GM12872 (cell line): ENCODE measurements at regions not wholly inside any gene's neighbourhood (a gene's known extent, or its start where the extent isn't known, plus 50 kb on each side); places are given as distances from the start of the nearest gene placed in this dataset.

Experiments used
- TF ChIP-seq, protein P1 (sequence below): IDR thresholded peaks from 3 replicates; pipeline ENCODE4 v1.5.1; 2011; ENCODE audit warnings: low read depth, mild to moderate bottlenecking, low read length, moderate library complexity; ENCODE audit not compliant: insufficient read depth

DNA sequence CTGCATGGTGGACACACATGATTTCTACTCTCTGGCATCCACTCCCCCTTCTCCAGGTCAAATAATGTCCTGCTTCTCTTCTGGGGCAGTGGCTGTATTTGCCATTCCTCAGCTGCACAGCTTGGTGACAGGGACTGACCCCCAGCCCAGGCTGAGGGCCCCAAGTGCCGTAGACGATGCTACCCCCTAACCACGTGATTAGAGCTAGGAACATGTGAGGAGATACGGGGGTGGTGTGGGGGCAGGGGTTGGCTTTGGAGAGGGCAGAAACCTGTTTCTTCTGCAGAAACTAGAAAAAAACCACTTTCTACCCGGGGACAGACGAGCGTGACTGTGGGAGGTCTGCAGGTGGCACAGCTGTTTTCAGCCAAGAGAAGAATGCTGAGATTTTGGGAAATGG is 192.4 kb downstream of the SIPA1L2 start:
- TF ChIP-seq, protein P1, sequence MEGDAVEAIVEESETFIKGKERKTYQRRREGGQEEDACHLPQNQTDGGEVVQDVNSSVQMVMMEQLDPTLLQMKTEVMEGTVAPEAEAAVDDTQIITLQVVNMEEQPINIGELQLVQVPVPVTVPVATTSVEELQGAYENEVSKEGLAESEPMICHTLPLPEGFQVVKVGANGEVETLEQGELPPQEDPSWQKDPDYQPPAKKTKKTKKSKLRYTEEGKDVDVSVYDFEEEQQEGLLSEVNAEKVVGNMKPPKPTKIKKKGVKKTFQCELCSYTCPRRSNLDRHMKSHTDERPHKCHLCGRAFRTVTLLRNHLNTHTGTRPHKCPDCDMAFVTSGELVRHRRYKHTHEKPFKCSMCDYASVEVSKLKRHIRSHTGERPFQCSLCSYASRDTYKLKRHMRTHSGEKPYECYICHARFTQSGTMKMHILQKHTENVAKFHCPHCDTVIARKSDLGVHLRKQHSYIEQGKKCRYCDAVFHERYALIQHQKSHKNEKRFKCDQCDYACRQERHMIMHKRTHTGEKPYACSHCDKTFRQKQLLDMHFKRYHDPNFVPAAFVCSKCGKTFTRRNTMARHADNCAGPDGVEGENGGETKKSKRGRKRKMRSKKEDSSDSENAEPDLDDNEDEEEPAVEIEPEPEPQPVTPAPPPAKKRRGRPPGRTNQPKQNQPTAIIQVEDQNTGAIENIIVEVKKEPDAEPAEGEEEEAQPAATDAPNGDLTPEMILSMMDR: no peak

DNA sequence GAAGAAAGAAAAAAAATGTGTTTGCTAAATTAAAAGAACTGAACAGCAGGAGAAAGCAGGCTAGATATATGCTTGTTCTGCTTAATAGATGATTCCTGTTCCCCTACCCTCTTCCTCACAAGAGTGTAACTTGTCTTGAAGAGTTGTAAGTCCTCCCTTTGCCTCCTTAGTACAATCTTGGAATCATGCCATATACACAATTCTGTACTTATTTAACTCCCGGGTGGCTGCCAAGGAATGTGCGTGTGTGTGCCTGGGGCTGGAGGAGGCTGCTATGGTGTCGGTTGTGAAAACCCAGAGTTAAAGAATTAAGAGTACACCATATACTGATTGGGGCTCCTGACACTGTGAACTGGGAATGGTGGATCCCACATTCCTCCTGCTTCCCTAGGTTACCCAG is 194.2 kb downstream of the SIPA1L2 start:
- TF ChIP-seq, protein P1: no peak

DNA sequence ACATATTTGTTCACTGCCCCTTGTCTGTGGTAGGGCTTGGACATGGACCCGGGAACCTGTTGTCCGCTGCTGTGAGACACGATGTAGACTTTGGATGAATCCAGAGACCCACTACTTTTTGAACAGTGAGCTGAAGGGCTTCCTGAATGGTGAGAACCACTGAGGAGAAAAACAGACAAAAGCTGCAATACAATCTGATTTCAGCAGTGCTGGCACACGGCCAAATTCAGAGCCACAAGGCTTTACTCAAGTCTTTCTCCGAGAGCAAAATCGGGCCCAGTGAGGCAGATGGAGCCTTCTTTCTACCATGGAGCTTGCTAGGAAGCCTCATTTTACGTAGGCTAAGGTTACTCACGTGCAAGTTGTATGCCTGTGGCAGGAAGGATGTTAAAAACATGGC is 197.6 kb downstream of the SIPA1L2 start:
- TF ChIP-seq, protein P1: no peak

DNA sequence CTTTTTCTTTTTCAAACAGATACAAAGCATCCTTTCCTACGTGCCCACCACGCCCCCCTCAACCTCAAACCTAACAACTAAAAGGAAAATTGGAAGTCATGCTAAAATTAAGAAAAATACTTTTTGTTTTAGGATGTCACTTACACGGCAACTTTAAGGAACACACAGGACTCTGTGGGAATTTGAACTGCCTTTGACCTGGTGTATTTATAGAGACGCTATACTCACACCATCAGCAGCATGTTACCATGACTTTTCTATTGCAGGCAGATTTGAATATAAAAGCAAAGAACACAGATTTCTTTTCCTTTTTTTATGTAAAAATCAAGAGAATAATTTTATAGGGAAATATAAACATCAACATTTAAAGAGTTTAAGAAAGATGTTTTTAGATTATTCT is 198.2 kb downstream of the SIPA1L2 start:
- TF ChIP-seq, protein P1: no peak

DNA sequence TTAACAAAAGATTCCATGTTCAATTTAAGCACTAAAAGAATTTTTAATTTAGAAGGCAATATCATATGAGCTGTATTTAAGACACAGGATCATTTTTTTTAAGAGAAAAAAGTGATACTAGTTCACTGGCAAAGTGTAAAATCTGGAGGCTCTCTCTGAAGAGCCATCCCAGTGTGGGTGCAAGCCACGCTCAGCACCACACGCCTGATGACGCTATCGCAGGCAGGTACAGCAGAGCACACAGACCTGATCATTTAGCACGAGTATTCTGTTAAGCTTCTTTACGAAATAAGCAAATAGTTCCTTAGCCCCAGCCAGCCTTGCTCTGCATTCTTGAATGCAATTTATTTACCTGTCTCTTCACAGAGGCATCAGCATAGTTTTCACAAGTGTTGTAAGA is 198.6 kb downstream of the SIPA1L2 start:
- TF ChIP-seq, protein P1: no peak

DNA sequence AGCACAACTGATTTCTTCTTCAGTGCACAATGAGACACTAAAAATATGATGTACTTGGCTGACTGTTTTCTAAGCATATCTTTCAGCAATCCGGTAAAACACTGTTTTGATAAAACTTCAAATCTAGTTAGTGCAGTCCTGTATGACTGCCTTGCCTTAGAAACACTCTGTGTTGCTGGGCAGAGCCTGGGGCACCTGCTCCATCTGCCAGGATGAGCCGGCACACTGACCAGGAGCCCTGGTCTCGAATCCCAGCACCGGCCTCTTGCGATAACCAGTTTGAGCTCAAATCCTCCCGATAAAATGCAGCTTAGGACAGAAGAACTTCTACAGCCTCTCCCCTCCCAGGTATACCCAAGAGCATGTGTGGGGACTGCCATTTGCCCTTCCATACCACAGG is 199.5 kb downstream of the SIPA1L2 start:
- TF ChIP-seq, protein P1: no peak

DNA sequence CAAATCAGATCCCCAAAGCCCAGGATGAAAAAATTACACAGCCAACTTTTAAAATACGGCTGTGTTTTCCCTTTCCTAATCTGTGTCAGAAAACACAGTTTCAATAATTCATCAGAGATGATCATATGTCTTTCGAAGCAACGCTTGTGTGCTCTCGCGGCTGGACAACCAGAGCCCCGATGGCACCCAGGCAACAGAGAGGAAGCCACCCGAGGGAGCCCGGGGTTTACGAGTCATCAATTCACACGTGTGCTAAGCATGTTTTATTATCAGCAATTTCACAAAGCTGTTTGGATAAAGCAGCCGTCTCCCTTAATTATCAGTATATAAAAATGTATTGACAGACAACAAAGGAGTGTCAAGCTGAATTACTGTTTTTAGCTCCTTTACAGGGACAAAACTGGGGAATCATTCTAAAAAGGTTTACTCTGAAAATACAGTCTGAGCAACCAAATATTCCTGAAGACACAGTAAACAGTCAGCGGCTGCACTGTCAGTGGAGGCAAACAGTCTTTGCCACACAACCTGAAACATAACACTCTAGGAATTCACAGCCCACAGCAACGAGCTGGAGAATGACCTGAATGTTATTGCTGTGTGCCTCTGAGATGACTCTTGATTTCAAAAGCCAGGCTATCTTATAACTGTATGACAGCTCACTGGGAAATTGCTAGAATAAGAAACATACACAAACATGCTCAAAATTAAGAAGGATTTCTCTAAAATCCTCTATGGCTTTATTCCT is 201.0 kb downstream of the SIPA1L2 start:
- TF ChIP-seq, protein P1: no peak
